Transverse colon (tissue), 3 donors: ENCODE measurements at regions not wholly inside any gene's neighbourhood (a gene's known extent, or its start where the extent isn't known, plus 50 kb on each side); places are given as distances from the start of the nearest gene placed in this dataset.

ENCODE experiments used
- EP300 ChIP-seq: sonication (generic); formaldehyde crosslinking; IDR thresholded peaks from one replicate; pipeline ENCODE4 v1.6.1; 2017; ENCODE audit warnings: antibody characterized with exemption, low read depth
- POLR2A ChIP-seq: fragments of 450-650 bp; IDR thresholded peaks from one replicate; pipeline ENCODE4 v1.6.1; 2016; ENCODE audit warnings: antibody characterized with exemption, mild to moderate bottlenecking, moderate library complexity
- TF ChIP-seq, protein P1 (sequence below), 5 experiments: fragments of 200-600 bp in 3 of 5; fragments of 450-650 bp in 2 of 5; sonication (generic) in 3 of 5; IDR thresholded peaks; 1 replicate in 2 of 5; 2 replicates in 3 of 5; pipeline ENCODE4 v1.5.1; 2016 to 2017; ENCODE audit warnings: antibody characterized with exemption in 5 of 5, inconsistent platforms in 3 of 5, mild to moderate bottlenecking in 2 of 5, moderate library complexity in 1 of 5

DNA sequence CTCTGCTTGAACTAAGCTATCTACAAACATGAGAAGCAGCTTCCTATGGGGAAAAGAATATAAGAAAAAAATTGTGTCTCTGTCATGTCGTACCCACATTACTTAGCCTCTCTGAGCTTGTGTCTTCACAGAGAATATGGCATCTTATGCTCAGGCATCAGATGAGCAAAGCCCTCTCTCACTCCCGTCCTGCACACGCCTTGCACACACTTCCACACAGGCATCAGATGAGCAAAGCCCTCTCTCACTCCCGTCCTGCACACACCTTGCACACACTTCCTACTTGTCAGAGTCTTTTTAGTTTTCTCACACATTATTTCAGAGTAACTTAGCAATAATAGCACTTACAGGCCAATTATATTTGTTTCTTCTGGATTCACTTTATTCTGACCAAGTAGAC, 79.0 kb upstream of the DUSP22 start:
- TF ChIP-seq, protein P1, sequence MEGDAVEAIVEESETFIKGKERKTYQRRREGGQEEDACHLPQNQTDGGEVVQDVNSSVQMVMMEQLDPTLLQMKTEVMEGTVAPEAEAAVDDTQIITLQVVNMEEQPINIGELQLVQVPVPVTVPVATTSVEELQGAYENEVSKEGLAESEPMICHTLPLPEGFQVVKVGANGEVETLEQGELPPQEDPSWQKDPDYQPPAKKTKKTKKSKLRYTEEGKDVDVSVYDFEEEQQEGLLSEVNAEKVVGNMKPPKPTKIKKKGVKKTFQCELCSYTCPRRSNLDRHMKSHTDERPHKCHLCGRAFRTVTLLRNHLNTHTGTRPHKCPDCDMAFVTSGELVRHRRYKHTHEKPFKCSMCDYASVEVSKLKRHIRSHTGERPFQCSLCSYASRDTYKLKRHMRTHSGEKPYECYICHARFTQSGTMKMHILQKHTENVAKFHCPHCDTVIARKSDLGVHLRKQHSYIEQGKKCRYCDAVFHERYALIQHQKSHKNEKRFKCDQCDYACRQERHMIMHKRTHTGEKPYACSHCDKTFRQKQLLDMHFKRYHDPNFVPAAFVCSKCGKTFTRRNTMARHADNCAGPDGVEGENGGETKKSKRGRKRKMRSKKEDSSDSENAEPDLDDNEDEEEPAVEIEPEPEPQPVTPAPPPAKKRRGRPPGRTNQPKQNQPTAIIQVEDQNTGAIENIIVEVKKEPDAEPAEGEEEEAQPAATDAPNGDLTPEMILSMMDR (IDR thresholded peaks at IDR 0.05): no peak
- no peak for TF ChIP-seq POLR2A
- TF ChIP-seq EP300: no peak
